CD14-positive monocyte (primary cell): ENCODE measurements at regions not wholly inside any gene's neighbourhood (a gene's known extent, or its start where the extent isn't known, plus 50 kb on each side); places are given as distances from the start of the nearest gene placed in this dataset.

Experiments used
- DNase-seq, 3 donors: peaks; one replicate each; pipeline ENCODE4 v3.0.0-alpha.2; 2011 to 2022
- H2AFZ ChIP-seq: 2 replicates; pipeline ENCODE4 v1.6.0; 2012; ENCODE audit warnings: mild to moderate bottlenecking, low read depth, low read length, inconsistent platforms; ENCODE audit not compliant: insufficient read depth, poor library complexity, severe bottlenecking
- H3K27ac ChIP-seq, 2 donors: 1 replicate in 1 of 2; 2 replicates in 1 of 2; pipeline ENCODE4 v1.5.1; 2012 to 2013; ENCODE audit warnings: low read length in 2 of 2, control low read depth in 1 of 2, inconsistent platforms in 1 of 2, low read depth in 1 of 2, mild to moderate bottlenecking in 1 of 2
- H3K27me3 ChIP-seq, 2 donors: one replicate each; pipeline versions ENCODE4 v1.6.0 to v1.6.1; 2011 to 2013; ENCODE audit warnings: low read length in 2 of 2; ENCODE audit not compliant: control insufficient read depth in 2 of 2, insufficient read depth in 2 of 2
- H3K36me3 ChIP-seq, 2 donors: replicated peaks in 1 of 2; 1 replicate in 1 of 2; 2 replicates in 1 of 2; pipeline versions ENCODE4 v1.5.1 to v1.6.1; 2012 to 2013; ENCODE audit warnings: low read length in 2 of 2, control low read depth in 1 of 2, inconsistent platforms in 1 of 2, mild to moderate bottlenecking in 1 of 2; ENCODE audit not compliant: insufficient read depth in 2 of 2, control insufficient read depth in 1 of 2
- H3K4me1 ChIP-seq, 2 donors: 1 replicate in 1 of 2; 2 replicates in 1 of 2; pipeline versions ENCODE4 v1.5.1 to v1.6.1; 2012 to 2013; ENCODE audit warnings: low read length in 2 of 2, control low read depth in 1 of 2, inconsistent platforms in 1 of 2, mild to moderate bottlenecking in 1 of 2, moderate library complexity in 1 of 2; ENCODE audit not compliant: insufficient read depth in 2 of 2, control insufficient read depth in 1 of 2
- H3K4me2 ChIP-seq: replicated peaks from 2 replicates; pipeline ENCODE3; 2012; ENCODE audit warnings: low read length, moderate library complexity, mild to moderate bottlenecking; ENCODE audit not compliant: poor library complexity, severe bottlenecking; ENCODE audit errors: extremely low read depth
- H3K4me3 ChIP-seq, 3 experiments: fragments of 200-600 bp in 1 of 3; sonication (generic) in 1 of 3; replicated peaks in 1 of 3; 1 replicate in 2 of 3; 2 replicates in 1 of 3; pipeline ENCODE4 v1.5.1; 2011 to 2013; ENCODE audit warnings: low read length in 3 of 3, mild to moderate bottlenecking in 3 of 3, control low read depth in 2 of 3, low read depth in 2 of 3, inconsistent platforms in 1 of 3, moderate library complexity in 1 of 3
- H3K79me2 ChIP-seq: 2 replicates; pipeline ENCODE4 v1.6.0; 2012; ENCODE audit warnings: mild to moderate bottlenecking, control low read depth, inconsistent platforms, low read length, moderate library complexity; ENCODE audit not compliant: insufficient read depth
- H3K9ac ChIP-seq: 2 replicates; pipeline ENCODE4 v1.6.0; 2017; ENCODE audit warnings: low read length, mild to moderate bottlenecking; ENCODE audit not compliant: insufficient read depth, poor library complexity, severe bottlenecking
- H3K9me3 ChIP-seq, 2 donors: replicated peaks in 1 of 2; 1 replicate in 1 of 2; 2 replicates in 1 of 2; pipeline versions ENCODE4 v1.5.1 to v1.6.1; 2012 to 2013; ENCODE audit warnings: low read length in 2 of 2, control low read depth in 1 of 2; ENCODE audit not compliant: control insufficient read depth in 1 of 2, insufficient read depth in 1 of 2
- H4K20me1 ChIP-seq: 2 replicates; pipeline ENCODE4 v1.6.0; 2012; ENCODE audit warnings: mild to moderate bottlenecking, low read length, control low read depth, moderate library complexity; ENCODE audit not compliant: insufficient read depth
- H3K27ac Mint-ChIP-seq, 7 donors: one replicate each; pipeline ENCODE4 v1.8.0; 2020; ENCODE audit warnings: mild to moderate bottlenecking in 7 of 7, mixed read lengths in 7 of 7, moderate library complexity in 6 of 7, inconsistent platforms in 2 of 7
- H3K27me3 Mint-ChIP-seq, 3 donors: one replicate each; pipeline ENCODE4 v1.8.0; 2021 to 2022; ENCODE audit warnings: low read depth in 3 of 3, mild to moderate bottlenecking in 3 of 3, mixed read lengths in 3 of 3, moderate library complexity in 3 of 3, inconsistent platforms in 1 of 3
- H3K36me3 Mint-ChIP-seq, 2 donors: one replicate each; pipeline ENCODE4 v1.8.0; 2020; ENCODE audit warnings: mixed read lengths in 2 of 2, inconsistent platforms in 1 of 2, mild to moderate bottlenecking in 1 of 2
- H3K4me1 Mint-ChIP-seq: one replicate; pipeline ENCODE4 v1.8.0; 2020; ENCODE audit warnings: mild to moderate bottlenecking, mixed read lengths
- H3K4me3 Mint-ChIP-seq, 2 donors: one replicate each; pipeline ENCODE4 v1.8.0; 2020; ENCODE audit warnings: mild to moderate bottlenecking in 2 of 2, mixed read lengths in 2 of 2, moderate library complexity in 1 of 2
- H3K9me3 Mint-ChIP-seq, 7 donors: one replicate each; pipeline ENCODE4 v1.8.0; 2020 to 2022; ENCODE audit warnings: mixed read lengths in 7 of 7, mild to moderate bottlenecking in 6 of 7, moderate library complexity in 6 of 7, inconsistent platforms in 2 of 7
- CTCF ChIP-seq: fragments of 200-600 bp; IDR thresholded peaks from one replicate; pipeline ENCODE4 v1.8.0; 2022; ENCODE audit warnings: antibody characterized with exemption, mild to moderate bottlenecking
- WGBS: methylation state at CpG from one replicate; pipeline ENCODE4 v1.1.5; 2013; ENCODE audit warnings: missing lambda C conversion rate; ENCODE audit not compliant: insufficient coverage; 5-methylcytosine and 5-hydroxymethylcytosine counted together
- intact Hi-C, 2 donors: fragments of 100-400 bp; cut with micrococcal nuclease; formaldehyde crosslinking; loops; one replicate each; pipeline versions ENCODE4 v1.15.0 to v1.15.1; 2023

GRCh38 chr1:221946768-221947167 lies 204.9 kb upstream of the DUSP10 start:
- Mint-ChIP-seq H3K27me3 (peaks cover 0 to 3% (median 0%) of the 10 kb centered on the region in 3 donors), H3K4me3 (no peak overlapping the region), H3K27ac (no peak overlapping the region), H3K4me1 (no peaks in the 10 kb centered on the region), H3K36me3 (peaks cover 23 to 40% of the 10 kb centered on the region in 2 donors), H3K9me3 (peaks cover 9 to 24% (median 21%) of the 10 kb centered on the region in 7 donors)
- Histone ChIP-seq H3K9me3 (peaks cover 9 to 17% of the 10 kb centered on the region in 2 donors), H3K9ac (no peak overlapping the region), H3K4me2 (no peak overlapping the region), H3K27ac (no peak overlapping the region), H3K27me3 (no peaks in the 10 kb centered on the region), H2AFZ (no peak overlapping the region), H3K79me2 (no peaks in the 10 kb centered on the region), H4K20me1 (no peaks in the 10 kb centered on the region), H3K36me3 (peaks cover 0 to 6% of the 10 kb centered on the region in 2 donors), H3K4me1 (no peaks in the 10 kb centered on the region), H3K4me3 (no peak overlapping the region)
- intact Hi-C loops, result no loop called here
- no peak for DNase-seq
- no peak for TF ChIP-seq CTCF
- WGBS, result 100% methylated on average over 3 of the region's 6 CpGs

GRCh38 chr1:221945669-221946068 lies 203.8 kb upstream of the DUSP10 start:
- Mint-ChIP-seq H3K36me3 (peaks cover 18 to 34% of the 10 kb centered on the region in 2 donors), H3K9me3 (peaks cover 9 to 23% (median 19%) of the 10 kb centered on the region in 7 donors), H3K4me1 (no peaks in the 10 kb centered on the region), H3K27me3 (peaks cover 0 to 2% (median 0%) of the 10 kb centered on the region in 3 donors), H3K27ac (no peak overlapping the region), H3K4me3 (no peak overlapping the region)
- Histone ChIP-seq H3K27ac (no peak overlapping the region), H4K20me1 (no peaks in the 10 kb centered on the region), H3K4me2 (no peak overlapping the region), H3K27me3 (no peaks in the 10 kb centered on the region), H3K9ac (no peak overlapping the region), H3K9me3 (peaks cover 9 to 17% of the 10 kb centered on the region in 2 donors), H3K4me3 (no peak overlapping the region), H3K36me3 (peaks cover 0 to 6% of the 10 kb centered on the region in 2 donors), H3K79me2 (no peaks in the 10 kb centered on the region), H2AFZ (no peak overlapping the region), H3K4me1 (no peaks in the 10 kb centered on the region)
- TF ChIP-seq CTCF, result no peak
- intact Hi-C loops, result no loop called here
- DNase-seq, result no peak
- 85% methylated on average over 1 of the region's 1 CpG for WGBS
